ENCODE measurements at regions not wholly inside any gene's neighbourhood (a gene's known extent, or its start where the extent isn't known, plus 50 kb on each side); places are given as distances from the start of the nearest gene placed in this dataset.
"Not testable (repeated sequence)": the region's sequence is repeated elsewhere in the genome, so short reads cannot be mapped to it uniquely, and the experiment has no call there.

- Histone ChIP-seq H3K4me1 (ENCODE audit: insufficient read depth, low read length) (peaks cover 46% of the 10 kb centered on the region), H3K4me2 (ENCODE audit: low read length) (no peak overlapping the region), H3K79me2 (ENCODE audit: low read length) (no peaks in the 10 kb centered on the region), H3K9ac (ENCODE audit: low read length) (no peak overlapping the region), H3K4me3 (ENCODE audit: low read length) (no peak overlapping the region), H3K27me3 (ENCODE audit: low read length) (no peaks in the 10 kb centered on the region), H3K9me3 (ENCODE audit: low read length) (no peaks in the 10 kb centered on the region), H3K36me3 (ENCODE audit: low read depth, low read length) (no peaks in the 10 kb centered on the region), H4K20me1 (ENCODE audit: low read length) (no peaks in the 10 kb centered on the region), H2AFZ (ENCODE audit: low read length) (no peak overlapping the region), H3F3A (ENCODE audit: low read length, unreplicated experiment) (no peaks in the 10 kb centered on the region), H3K9me2 (replicated peaks; ENCODE audit: low read length) (no peaks in the 10 kb centered on the region), H3K27ac (ENCODE audit: low read length) (peak overlapping the region; percentile 79; the same call in 1 of the 2 replicates)
- ChIA-PET CTCF (no interaction called here), POLR2A (ENCODE audit: unreplicated experiment) (no interaction called here)
- intact Hi-C loops (cut with micrococcal nuclease) = loop anchor here (5.0 kb wide), 1 partner anchor 152 kb away; no protein-coding TSS in a partner anchor
- ATAC-seq = no peak
- TF ChIP-seq EZH2 (IDR thresholded peaks at IDR 0.05; ENCODE audit: low read length, unreplicated experiment) = no peak
- TF ChIP-seq, protein P1, sequence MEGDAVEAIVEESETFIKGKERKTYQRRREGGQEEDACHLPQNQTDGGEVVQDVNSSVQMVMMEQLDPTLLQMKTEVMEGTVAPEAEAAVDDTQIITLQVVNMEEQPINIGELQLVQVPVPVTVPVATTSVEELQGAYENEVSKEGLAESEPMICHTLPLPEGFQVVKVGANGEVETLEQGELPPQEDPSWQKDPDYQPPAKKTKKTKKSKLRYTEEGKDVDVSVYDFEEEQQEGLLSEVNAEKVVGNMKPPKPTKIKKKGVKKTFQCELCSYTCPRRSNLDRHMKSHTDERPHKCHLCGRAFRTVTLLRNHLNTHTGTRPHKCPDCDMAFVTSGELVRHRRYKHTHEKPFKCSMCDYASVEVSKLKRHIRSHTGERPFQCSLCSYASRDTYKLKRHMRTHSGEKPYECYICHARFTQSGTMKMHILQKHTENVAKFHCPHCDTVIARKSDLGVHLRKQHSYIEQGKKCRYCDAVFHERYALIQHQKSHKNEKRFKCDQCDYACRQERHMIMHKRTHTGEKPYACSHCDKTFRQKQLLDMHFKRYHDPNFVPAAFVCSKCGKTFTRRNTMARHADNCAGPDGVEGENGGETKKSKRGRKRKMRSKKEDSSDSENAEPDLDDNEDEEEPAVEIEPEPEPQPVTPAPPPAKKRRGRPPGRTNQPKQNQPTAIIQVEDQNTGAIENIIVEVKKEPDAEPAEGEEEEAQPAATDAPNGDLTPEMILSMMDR (conservative IDR thresholded peaks at IDR 0.05; ENCODE audit: low read depth, low read length) = no peak
- no peak for TF ChIP-seq EZH2phosphoT487 (IDR thresholded peaks at IDR 0.05; ENCODE audit: borderline replicate concordance, low read length)
- DNase-seq = no peak
- no TSS peak for BruUV-seq (replicated peaks)
Measured at GRCh38 chr4:26239801-26240200, 81.0 kb upstream of the RBPJ start.

- ChIA-PET CTCF (no interaction called here), POLR2A (ENCODE audit: unreplicated experiment) (interaction anchor here (0.6 kb wide), 1 partner anchor 86 kb away, joined by 5 read pairs; no protein-coding TSS in a partner anchor)
- intact Hi-C loops (cut with micrococcal nuclease) = no loop called here
- Histone ChIP-seq H3K36me3 (ENCODE audit: low read depth, low read length) (no peaks in the 10 kb centered on the region), H3K4me3 (ENCODE audit: low read length) (no peak overlapping the region), H3K4me2 (ENCODE audit: low read length) (no peak overlapping the region), H3K9ac (ENCODE audit: low read length) (no peak overlapping the region), H3K9me3 (ENCODE audit: low read length) (no peaks in the 10 kb centered on the region), H3K9me2 (replicated peaks; ENCODE audit: low read length) (no peaks in the 10 kb centered on the region), H3K79me2 (ENCODE audit: low read length) (no peaks in the 10 kb centered on the region), H4K20me1 (ENCODE audit: low read length) (no peaks in the 10 kb centered on the region), H2AFZ (ENCODE audit: low read length) (no peak overlapping the region), H3K27me3 (ENCODE audit: low read length) (no peaks in the 10 kb centered on the region), H3F3A (ENCODE audit: low read length, unreplicated experiment) (no peaks in the 10 kb centered on the region), H3K27ac (ENCODE audit: low read length) (no peak overlapping the region), H3K4me1 (ENCODE audit: insufficient read depth, low read length) (peaks cover 34% of the 10 kb centered on the region)
- ATAC-seq = no peak
- BruUV-seq (replicated peaks) = no TSS peak
- TF ChIP-seq EZH2phosphoT487 (IDR thresholded peaks at IDR 0.05; ENCODE audit: borderline replicate concordance, low read length) = no peak
- TF ChIP-seq EZH2 (IDR thresholded peaks at IDR 0.05; ENCODE audit: low read length, unreplicated experiment) = no peak
- TF ChIP-seq, protein P1 (conservative IDR thresholded peaks at IDR 0.05; ENCODE audit: low read depth, low read length) = no peak
- DNase-seq = no peak
Measured at GRCh38 chr4:26241179-26241578, 79.6 kb upstream of the RBPJ start.

DNA sequence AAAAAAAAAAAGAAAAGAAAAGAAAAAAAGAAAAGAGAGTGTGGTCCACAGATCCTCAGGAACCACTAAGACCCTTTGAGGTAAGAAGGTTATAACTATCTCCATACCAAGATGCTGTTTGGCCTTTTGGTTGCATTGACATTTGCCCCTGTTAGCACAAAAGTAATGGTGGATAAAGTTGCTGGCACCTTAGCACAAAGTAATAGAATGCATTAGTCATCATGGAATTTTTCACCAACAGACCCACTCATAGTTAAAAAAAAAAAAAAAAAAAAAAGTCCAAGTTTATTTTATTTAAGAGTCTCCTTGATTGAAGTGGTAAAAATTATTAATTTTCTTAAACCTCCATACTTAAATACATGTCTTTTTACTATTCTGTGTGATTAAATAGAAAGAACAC is 78.4 kb upstream of the RBPJ start:
- TF ChIP-seq, protein P1 (conservative IDR thresholded peaks at IDR 0.05; ENCODE audit: low read depth, low read length) = no peak
- TF ChIP-seq EZH2 (IDR thresholded peaks at IDR 0.05; ENCODE audit: low read length, unreplicated experiment) (no peak), EZH2phosphoT487 (IDR thresholded peaks at IDR 0.05; ENCODE audit: borderline replicate concordance, low read length) (no peak)
- Histone ChIP-seq H3K9me2 (replicated peaks; ENCODE audit: low read length) (no peaks in the 10 kb centered on the region), H2AFZ (ENCODE audit: low read length) (no peak overlapping the region), H3K27ac (ENCODE audit: low read length) (no peak overlapping the region), H3K27me3 (ENCODE audit: low read length) (no peaks in the 10 kb centered on the region), H3F3A (ENCODE audit: low read length, unreplicated experiment) (no peaks in the 10 kb centered on the region), H3K4me2 (ENCODE audit: low read length) (no peak overlapping the region), H3K79me2 (ENCODE audit: low read length) (no peaks in the 10 kb centered on the region), H3K9me3 (ENCODE audit: low read length) (no peaks in the 10 kb centered on the region), H3K4me3 (ENCODE audit: low read length) (no peak overlapping the region), H3K4me1 (ENCODE audit: insufficient read depth, low read length) (peaks cover 29% of the 10 kb centered on the region), H3K9ac (ENCODE audit: low read length) (no peak overlapping the region), H3K36me3 (ENCODE audit: low read depth, low read length) (no peaks in the 10 kb centered on the region), H4K20me1 (ENCODE audit: low read length) (no peaks in the 10 kb centered on the region)
- ATAC-seq (no peak), DNase-seq (peak; percentile 22)
- intact Hi-C loops (cut with micrococcal nuclease) = no loop called here
- CTCF ChIA-PET = no interaction called here
- POLR2A ChIA-PET (ENCODE audit: unreplicated experiment) = no interaction called here
- BruUV-seq (replicated peaks) = no TSS peak

GRCh38 chr4:26244138-26244537 is 76.7 kb upstream of the RBPJ start:
- CTCF ChIA-PET; H3K4me2 ChIP-seq (ENCODE audit: low read length); H2AFZ ChIP-seq (ENCODE audit: low read length); intact Hi-C loops (cut with micrococcal nuclease); H3K9ac ChIP-seq (ENCODE audit: low read length); H3K4me3 ChIP-seq (ENCODE audit: low read length); ATAC-seq; POLR2A ChIA-PET (ENCODE audit: unreplicated experiment); H3K79me2 ChIP-seq (ENCODE audit: low read length); DNase-seq; BruUV-seq (replicated peaks); H4K20me1 ChIP-seq (ENCODE audit: low read length); H3K36me3 ChIP-seq (ENCODE audit: low read depth, low read length); H3K27ac ChIP-seq (ENCODE audit: low read length); H3K27me3 ChIP-seq (ENCODE audit: low read length); H3K9me3 ChIP-seq (ENCODE audit: low read length); H3F3A ChIP-seq (ENCODE audit: low read length, unreplicated experiment); H3K9me2 ChIP-seq (replicated peaks; ENCODE audit: low read length): not testable (repeated sequence)
- H3K4me1 ChIP-seq (ENCODE audit: insufficient read depth, low read length) = peaks cover 13% of the 10 kb centered on the region

All from PC-3 (cell line).